Hepatocyte (in vitro differentiated cells): ENCODE measurements at regions not wholly inside any gene's neighbourhood (a gene's known extent, or its start where the extent isn't known, plus 50 kb on each side); places are given as distances from the start of the nearest gene placed in this dataset. TPM values are rescaled to one million over a fixed set of nuclear protein-coding genes. Genes with fewer than 3 reads are reported as not detected.

Source experiments
- DNase-seq: peaks from one replicate; pipeline ENCODE4 v3.0.0-alpha.2; 2016; ENCODE audit warnings: low spot score
- H2AFZ ChIP-seq: fragments of 200-600 bp; sonication (generic); 2 replicates; pipeline ENCODE4 v1.6.0; 2016; ENCODE audit warnings: antibody characterized with exemption, mild to moderate bottlenecking
- H3K27ac ChIP-seq: fragments of 200-600 bp; sonication (generic); 2 replicates; pipeline ENCODE4 v1.5.1; 2016; ENCODE audit warnings: mild to moderate bottlenecking
- H3K27me3 ChIP-seq: fragments of 200-600 bp; sonication (generic); 2 replicates; pipeline ENCODE4 v1.6.1; 2016
- H3K36me3 ChIP-seq: fragments of 200-600 bp; sonication (generic); replicated peaks from 2 replicates; pipeline ENCODE4 v1.5.1; 2016; ENCODE audit warnings: low read depth; ENCODE audit not compliant: insufficient read depth
- H3K4me1 ChIP-seq: fragments of 200-600 bp; sonication (generic); 2 replicates; pipeline ENCODE4 v1.5.1; 2016; ENCODE audit warnings: mild to moderate bottlenecking, moderate library complexity; ENCODE audit not compliant: insufficient read depth
- H3K4me2 ChIP-seq: fragments of 200-600 bp; sonication (generic); 2 replicates; pipeline ENCODE4 v1.6.0; 2016
- H3K4me3 ChIP-seq: fragments of 200-600 bp; sonication (generic); 2 replicates; pipeline ENCODE4 v1.5.1; 2016; ENCODE audit warnings: mild to moderate bottlenecking
- H3K79me2 ChIP-seq: fragments of 200-600 bp; sonication (generic); 2 replicates; pipeline ENCODE4 v1.6.0; 2017; ENCODE audit warnings: mild to moderate bottlenecking
- H3K9me2 ChIP-seq: fragments of 200-600 bp; sonication (generic); replicated peaks from 2 replicates; pipeline ENCODE4 v1.6.0; 2017; ENCODE audit warnings: mild to moderate bottlenecking; ENCODE audit not compliant: insufficient read depth
- H3K9me3 ChIP-seq: fragments of 200-600 bp; sonication (generic); 2 replicates; pipeline ENCODE4 v1.5.1; 2016; ENCODE audit warnings: low read depth, mild to moderate bottlenecking
- H4K20me1 ChIP-seq: fragments of 200-600 bp; sonication (generic); 2 replicates; pipeline ENCODE4 v1.6.0; 2016; ENCODE audit warnings: mild to moderate bottlenecking; ENCODE audit not compliant: insufficient read depth, poor library complexity, severe bottlenecking
- CTCF ChIP-seq: fragments of 200-600 bp; sonication (generic); IDR thresholded peaks from 2 replicates; pipeline ENCODE4 v1.5.1; 2016; ENCODE audit warnings: antibody characterized with exemption, mild to moderate bottlenecking; ENCODE audit not compliant: poor library complexity
- EZH2 ChIP-seq: fragments of 200-600 bp; sonication (generic); IDR thresholded peaks from 2 replicates; pipeline ENCODE4 v1.6.1; 2016; ENCODE audit warnings: antibody characterized with exemption, mild to moderate bottlenecking, borderline replicate concordance
- EZH2phosphoT487 ChIP-seq: fragments of 200-600 bp; sonication (generic); IDR thresholded peaks from one replicate; pipeline ENCODE4 v1.6.1; 2018; ENCODE audit warnings: antibody characterized with exemption, mild to moderate bottlenecking, low read depth, moderate library complexity; ENCODE audit not compliant: unreplicated experiment, severe bottlenecking
- WGBS: methylation state at CpG from one replicate; pipeline ENCODE4 v1.1.6; 2016; ENCODE audit warnings: low lambda C conversion rate; ENCODE audit errors: missing lambda C conversion rate; 5-methylcytosine and 5-hydroxymethylcytosine counted together
- small RNA-seq: library from RNA; depleted of rRNA; stranded (forward); fragments of <200 nt; gene quantifications from one replicate; pipeline ENCODE3, GENCODE V24; 2014

DNA sequence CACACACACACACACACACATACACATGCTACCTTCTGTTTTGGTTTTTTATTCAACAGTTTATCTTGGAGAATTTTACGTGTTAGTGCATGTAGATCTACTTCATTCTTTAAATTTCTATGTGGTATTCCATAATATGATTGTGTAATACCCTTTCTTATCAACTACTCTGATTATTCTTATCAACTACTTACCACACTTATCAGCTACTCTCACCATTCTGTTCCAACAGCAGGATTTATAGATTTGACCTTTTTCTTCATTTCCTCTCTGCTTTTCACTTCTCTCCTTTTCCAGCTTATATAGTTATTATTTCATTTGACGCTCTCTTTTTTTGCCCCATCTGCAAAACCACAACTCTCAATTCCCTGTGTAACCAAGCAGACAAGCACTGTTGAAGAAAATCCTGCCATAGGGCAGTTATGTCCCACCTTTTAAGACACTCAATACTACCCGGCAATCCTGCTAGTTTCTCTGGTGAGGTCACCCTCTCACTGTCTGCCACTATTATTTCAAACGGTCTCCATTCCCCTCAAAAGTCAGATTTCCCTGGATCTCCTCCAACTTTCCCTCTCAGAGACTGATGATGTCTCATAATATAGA is 56.9 kb upstream of the SATB1 start:
- H3K27ac ChIP-seq = no peak overlapping the region
- no peaks in the 10 kb centered on the region for H3K9me3 ChIP-seq
- no peak overlapping the region for H3K4me3 ChIP-seq
- peaks cover 7% of the 10 kb centered on the region for H3K27me3 ChIP-seq
- no peaks in the 10 kb centered on the region for H3K36me3 ChIP-seq
- no peak overlapping the region for H2AFZ ChIP-seq
- H4K20me1 ChIP-seq = no peaks in the 10 kb centered on the region
- H3K9me2 ChIP-seq = no peaks in the 10 kb centered on the region
- TF ChIP-seq EZH2 (no peak), CTCF (no peak), EZH2phosphoT487 (no peak)
- peaks cover 8% of the 10 kb centered on the region for H3K4me1 ChIP-seq
- peak overlapping the region; percentile 17 for H3K4me2 ChIP-seq
- 54% methylated on average over 4 of the region's 4 CpGs for WGBS
- no peak for DNase-seq
- H3K79me2 ChIP-seq = no peaks in the 10 kb centered on the region

DNA sequence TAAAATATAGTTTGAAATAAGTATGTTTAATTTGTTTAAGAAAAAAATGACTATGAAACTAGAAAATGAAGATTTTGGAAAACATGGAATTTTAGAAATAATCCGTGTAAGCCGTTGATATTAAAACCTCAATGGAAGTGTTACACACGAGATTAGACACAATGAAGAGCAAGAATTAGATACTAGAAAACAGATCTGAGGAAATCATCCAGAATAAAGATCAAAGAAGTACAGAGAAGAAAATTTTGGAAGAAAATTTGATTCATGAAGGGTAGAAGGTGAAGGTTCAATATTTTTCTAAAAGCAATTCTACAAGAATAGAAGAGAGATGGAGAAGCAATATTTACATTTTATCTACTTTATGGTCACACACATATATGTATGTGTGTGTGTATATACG is 52.5 kb upstream of the SATB1 start:
- Histone ChIP-seq H3K9me2 (no peaks in the 10 kb centered on the region), H3K4me2 (no peak overlapping the region), H3K36me3 (no peaks in the 10 kb centered on the region), H2AFZ (no peak overlapping the region), H3K27me3 (peaks cover 7% of the 10 kb centered on the region), H3K4me3 (no peak overlapping the region), H4K20me1 (no peaks in the 10 kb centered on the region), H3K79me2 (no peaks in the 10 kb centered on the region), H3K4me1 (peaks cover 8% of the 10 kb centered on the region), H3K9me3 (no peaks in the 10 kb centered on the region), H3K27ac (no peak overlapping the region)
- no peak for TF ChIP-seq EZH2phosphoT487
- no peak for TF ChIP-seq EZH2
- no peak for TF ChIP-seq CTCF
- DNase-seq = no peak
- WGBS = 97% methylated on average over 4 of the region's 4 CpGs

Small RNA genes in the stretch of these regions (small RNA-seq; reads per million reads assigned to genes)
- not detected for gene RNU6-138P
